ENCODE measurements at regions not wholly inside any gene's neighbourhood (a gene's known extent, or its start where the extent isn't known, plus 50 kb on each side); places are given as distances from the start of the nearest gene placed in this dataset.

GRCh38 chr2:145488571-145488970 is 968.7 kb upstream of the ZEB2 start:
- Histone ChIP-seq H3K4me2 (no peak overlapping the region), H3K4me3 (no peak overlapping the region), H3K9me3 (replicated peaks in 1 of 11) (peaks cover 12 to 22% (median 19%) of the 10 kb centered on the region in 11 experiments), H3K4me1 (peaks cover 0 to 6% (median 0%) of the 10 kb centered on the region in 10 experiments; a peak in 5 of 20 replicates), H3K27me3 (no peaks in the 10 kb centered on the region), H3K27ac (no peak overlapping the region), H3K36me3 (no peaks in the 10 kb centered on the region), H4K20me1 (no peaks in the 10 kb centered on the region), H3K9ac (no peak overlapping the region)
- no peak for TF ChIP-seq Cebpa-rat (IDR thresholded peaks at IDR 0.05)

- H3K36me3 ChIP-seq: no peaks in the 10 kb centered on the region
- H4K20me1 ChIP-seq: no peaks in the 10 kb centered on the region
- no peak overlapping the region for H3K4me3 ChIP-seq
- H3K27me3 ChIP-seq: no peaks in the 10 kb centered on the region
- no peak overlapping the region for H3K27ac ChIP-seq
- no peaks in the 10 kb centered on the region for H3K9me3 ChIP-seq (replicated peaks in 1 of 11)
- peaks cover 0 to 6% (median 0%) of the 10 kb centered on the region in 10 experiments; a peak in 5 of 20 replicates for H3K4me1 ChIP-seq
- no peak for TF ChIP-seq Cebpa-rat (IDR thresholded peaks at IDR 0.05)
- H3K4me2 ChIP-seq: peak overlapping the region in 2 of 11 experiments; percentile 8 to 10; a peak in 2 of 22 replicates
- H3K9ac ChIP-seq: no peak overlapping the region
These were observed 964.7 kb upstream of the ZEB2 start for GRCh38 chr2:145484448-145485097.

- H3K9ac ChIP-seq: no peak overlapping the region
- no peaks in the 10 kb centered on the region for H3K36me3 ChIP-seq
- no peak overlapping the region for H3K27ac ChIP-seq
- peaks cover 0 to 1% (median 0%) of the 10 kb centered on the region in 11 experiments; a peak in 2 of 22 replicates for H3K9me3 ChIP-seq (replicated peaks in 1 of 11)
- no peak overlapping the region for H3K4me2 ChIP-seq
- no peaks in the 10 kb centered on the region for H4K20me1 ChIP-seq
- H3K4me1 ChIP-seq: peaks cover 0 to 6% (median 0%) of the 10 kb centered on the region in 10 experiments; a peak in 5 of 20 replicates
- TF ChIP-seq Cebpa-rat (IDR thresholded peaks at IDR 0.05): no peak
- H3K27me3 ChIP-seq: no peaks in the 10 kb centered on the region
- no peak overlapping the region for H3K4me3 ChIP-seq
These were observed 963.9 kb upstream of the ZEB2 start for GRCh38 chr2:145483854-145484253.

- Histone ChIP-seq H3K4me2 (no peak overlapping the region), H3K4me3 (no peak overlapping the region), H3K4me1 (peaks cover 0 to 6% (median 0%) of the 10 kb centered on the region in 10 experiments; a peak in 5 of 20 replicates), H3K36me3 (no peaks in the 10 kb centered on the region), H3K27me3 (no peaks in the 10 kb centered on the region), H4K20me1 (no peaks in the 10 kb centered on the region), H3K9ac (no peak overlapping the region), H3K9me3 (replicated peaks in 1 of 11) (peaks cover 0 to 9% (median 4%) of the 10 kb centered on the region in 11 experiments; a peak in 6 of 22 replicates), H3K27ac (no peak overlapping the region)
- no peak for TF ChIP-seq Cebpa-rat (IDR thresholded peaks at IDR 0.05)
These were observed 961.5 kb upstream of the ZEB2 start for GRCh38 chr2:145481334-145481922.

GRCh38 chr2:145464866-145465265 is 944.9 kb upstream of the ZEB2 start:
- no peak for TF ChIP-seq Cebpa-rat (IDR thresholded peaks at IDR 0.05)
- H3K4me1 ChIP-seq: no peaks in the 10 kb centered on the region
- no peak overlapping the region for H3K4me2 ChIP-seq
- H3K9ac ChIP-seq: no peak overlapping the region
- H3K27ac ChIP-seq: no peak overlapping the region
- H3K4me3 ChIP-seq: no peak overlapping the region
- H3K36me3 ChIP-seq: no peaks in the 10 kb centered on the region
- no peaks in the 10 kb centered on the region for H3K27me3 ChIP-seq
- H3K9me3 ChIP-seq (replicated peaks in 1 of 11): no peaks in the 10 kb centered on the region; a peak in 1 of 22 replicates
- H4K20me1 ChIP-seq: no peaks in the 10 kb centered on the region

- Histone ChIP-seq H3K9ac (no peak overlapping the region), H3K4me2 (no peak overlapping the region), H3K27ac (no peak overlapping the region), H3K4me1 (no peaks in the 10 kb centered on the region), H3K9me3 (replicated peaks in 1 of 11) (peaks cover 0 to 3% (median 0%) of the 10 kb centered on the region in 11 experiments; a peak in 1 of 22 replicates), H4K20me1 (no peaks in the 10 kb centered on the region), H3K4me3 (no peak overlapping the region), H3K27me3 (no peaks in the 10 kb centered on the region), H3K36me3 (no peaks in the 10 kb centered on the region)
- no peak for TF ChIP-seq Cebpa-rat (IDR thresholded peaks at IDR 0.05)
These were observed 940.2 kb upstream of the ZEB2 start for GRCh38 chr2:145460112-145460511.

- Histone ChIP-seq H3K4me1 (no peaks in the 10 kb centered on the region), H4K20me1 (no peaks in the 10 kb centered on the region), H3K9me3 (replicated peaks in 1 of 11) (peaks cover 0 to 8% (median 3%) of the 10 kb centered on the region in 11 experiments; a peak in 9 of 22 replicates), H3K27me3 (no peaks in the 10 kb centered on the region), H3K4me2 (no peak overlapping the region), H3K36me3 (no peaks in the 10 kb centered on the region), H3K4me3 (no peak overlapping the region), H3K27ac (no peak overlapping the region), H3K9ac (no peak overlapping the region)
- TF ChIP-seq Cebpa-rat (IDR thresholded peaks at IDR 0.05): no peak
These were observed 911.4 kb upstream of the ZEB2 start for GRCh38 chr2:145431181-145431951.

GRCh38 chr2:145423809-145424208 is 903.9 kb upstream of the ZEB2 start:
- TF ChIP-seq Cebpa-rat (IDR thresholded peaks at IDR 0.05): no peak
- H3K9me3 ChIP-seq (replicated peaks in 1 of 11): peaks cover 44 to 58% (median 45%) of the 10 kb centered on the region in 11 experiments
- H4K20me1 ChIP-seq: no peaks in the 10 kb centered on the region
- H3K27ac ChIP-seq: no peak overlapping the region
- 0 out of 22 replicates have a peak, but pooled peaks cover 0 to 3% (median 0%) of the 10 kb centered on the region in 11 experiments for H3K27me3 ChIP-seq
- no peak overlapping the region; a peak in 1 of 22 replicates for H3K4me2 ChIP-seq
- H3K9ac ChIP-seq: no peak overlapping the region
- H3K4me3 ChIP-seq: no peak overlapping the region
- H3K36me3 ChIP-seq: peaks cover 0 to 18% (median 0%) of the 10 kb centered on the region in 11 experiments; a peak in 4 of 22 replicates
- peaks cover 0 to 8% (median 3%) of the 10 kb centered on the region in 10 experiments; a peak in 5 of 20 replicates for H3K4me1 ChIP-seq

- H3K4me3 ChIP-seq: no peak overlapping the region; a peak in 1 of 20 replicates
- H3K27ac ChIP-seq: no peak overlapping the region
- no peak overlapping the region for H3K9ac ChIP-seq
- TF ChIP-seq Cebpa-rat (IDR thresholded peaks at IDR 0.05): no peak
- H3K9me3 ChIP-seq (replicated peaks in 1 of 11): peaks cover 48 to 70% (median 56%) of the 10 kb centered on the region in 11 experiments
- peaks cover 0 to 18% (median 0%) of the 10 kb centered on the region in 11 experiments; a peak in 4 of 22 replicates for H3K36me3 ChIP-seq
- H3K4me2 ChIP-seq: no peak overlapping the region
- H4K20me1 ChIP-seq: no peaks in the 10 kb centered on the region
- peaks cover 0 to 8% (median 3%) of the 10 kb centered on the region in 10 experiments; a peak in 5 of 20 replicates for H3K4me1 ChIP-seq
- H3K27me3 ChIP-seq: 0 out of 22 replicates have a peak, but pooled peaks cover 0 to 3% (median 0%) of the 10 kb centered on the region in 11 experiments
These were observed 902.7 kb upstream of the ZEB2 start for GRCh38 chr2:145422576-145422975.
